Astrocyte (in vitro differentiated cells and primary cell): ENCODE measurements at regions not wholly inside any gene's neighbourhood (a gene's known extent, or its start where the extent isn't known, plus 50 kb on each side); places are given as distances from the start of the nearest gene placed in this dataset.

Experiments used
- CTCF ChIP-seq: IDR thresholded peaks from 2 replicates; pipeline ENCODE4 v1.5.1; 2011; ENCODE audit warnings: low read depth, mild to moderate bottlenecking, inconsistent platforms, low read length, moderate library complexity; ENCODE audit not compliant: insufficient read depth
- EZH2 ChIP-seq: IDR thresholded peaks from 2 replicates; pipeline ENCODE4 v1.6.1; 2012; ENCODE audit warnings: mild to moderate bottlenecking, low read length, inconsistent platforms; ENCODE audit not compliant: insufficient read depth

DNA sequence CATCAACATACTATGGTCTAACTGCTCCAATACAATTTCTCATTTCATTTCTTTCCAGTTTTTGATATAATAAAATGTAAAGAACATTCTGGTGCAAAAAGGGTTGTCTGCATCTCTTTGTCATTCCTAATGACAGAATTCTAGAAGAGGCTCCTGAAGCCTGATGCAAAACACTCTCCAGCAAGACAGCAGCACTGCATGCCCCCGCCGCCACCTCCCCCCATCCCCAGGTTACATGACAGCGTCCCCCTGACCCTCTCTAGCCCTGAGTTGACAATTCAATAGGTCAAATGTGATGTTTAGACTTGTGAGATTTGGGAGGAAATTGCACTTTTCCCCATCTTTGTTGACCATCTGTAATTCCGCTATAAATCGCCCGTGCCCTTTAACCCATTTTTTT is 64.6 kb upstream of the C1orf21 start:
- TF ChIP-seq CTCF (no peak), EZH2 (no peak)
